ENCODE measurements at regions not wholly inside any gene's neighbourhood (a gene's known extent, or its start where the extent isn't known, plus 50 kb on each side); places are given as distances from the start of the nearest gene placed in this dataset.
A peak's percentile ranks its signal among the peaks of the same experiment; 100 is the strongest.
"Not testable (repeated sequence)": the region's sequence is repeated elsewhere in the genome, so short reads cannot be mapped to it uniquely, and the experiment has no call there.

DNA sequence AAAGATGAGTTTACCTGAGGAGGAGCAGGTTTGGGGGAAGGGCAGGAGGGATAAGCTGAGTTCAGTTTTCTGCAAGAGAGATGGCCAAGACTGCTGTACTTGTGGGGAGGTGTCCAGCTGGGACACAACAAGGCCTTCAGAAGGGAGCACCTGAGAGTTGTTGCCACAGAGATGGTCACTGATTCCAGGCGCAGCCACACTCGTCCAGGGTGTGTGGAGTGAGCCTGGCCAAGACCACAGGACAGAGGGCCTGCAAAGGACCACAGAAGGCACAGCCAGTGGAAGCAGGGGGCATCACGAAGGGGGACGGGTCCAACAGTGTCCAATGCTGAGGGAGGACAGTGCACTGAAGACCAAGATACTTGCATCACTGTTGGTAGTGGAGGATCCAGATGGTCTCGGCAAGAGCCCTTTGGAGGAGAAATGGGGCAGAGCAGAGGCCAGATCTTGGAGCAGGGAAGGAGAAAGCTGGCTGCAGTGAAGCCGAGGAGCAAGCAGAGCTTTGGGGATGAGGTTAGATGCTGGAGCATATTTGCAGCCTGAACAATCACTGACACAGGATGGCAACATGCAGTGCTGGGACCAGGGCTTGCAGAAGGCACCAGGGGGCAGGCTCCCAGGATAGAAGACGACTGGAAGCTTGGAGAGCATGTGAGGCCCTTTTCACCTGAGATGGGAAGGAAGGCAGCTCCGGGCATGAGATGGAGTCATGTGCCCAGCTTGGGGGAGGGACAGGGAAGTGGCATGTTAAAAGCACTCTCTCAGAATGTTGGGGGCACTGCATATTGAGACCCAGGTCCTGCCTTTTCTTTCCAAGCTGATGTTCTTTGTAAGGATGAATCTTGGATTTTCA lies 214.0 kb downstream of the CYP26B1 start:
- DNase-seq, result no peak

- no peak for DNase-seq
Observed at GRCh38 chr2:71932780-71933466, 214.7 kb downstream of the CYP26B1 start.

GRCh38 chr2:71932037-71932779 lies 215.5 kb downstream of the CYP26B1 start:
- DNase-seq, result no peak

DNA sequence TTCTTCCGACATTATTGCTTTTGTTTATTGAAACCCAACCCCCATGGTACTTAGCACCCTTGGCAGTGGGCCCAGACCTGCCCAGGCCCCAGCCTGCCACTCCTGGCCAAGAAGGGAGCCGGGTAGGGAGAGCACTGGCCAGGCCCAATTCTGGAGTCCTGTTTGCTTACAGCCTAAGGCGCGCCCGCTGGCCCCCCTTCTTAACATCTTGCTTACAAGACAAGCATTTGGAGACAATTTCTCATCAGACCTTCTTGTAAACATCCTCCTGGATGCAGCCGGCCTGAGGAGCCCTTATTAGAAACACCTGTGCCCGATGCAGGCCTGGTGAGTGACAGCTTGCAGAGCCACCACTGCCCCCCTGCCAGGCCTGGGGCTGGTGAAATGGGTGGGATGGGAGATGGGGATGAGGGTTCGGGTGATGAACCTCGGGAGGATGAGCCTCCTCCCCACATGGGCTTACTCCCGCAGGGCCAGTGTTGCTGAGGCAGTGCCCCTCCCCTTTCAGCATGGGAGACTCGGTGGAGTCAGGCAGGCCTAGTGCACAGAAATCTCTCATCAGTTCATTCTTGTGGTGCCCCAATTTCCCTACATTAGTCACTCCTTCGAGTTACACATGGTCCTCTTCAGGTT lies 217.5 kb downstream of the CYP26B1 start:
- DNase-seq, result no peak

DNA sequence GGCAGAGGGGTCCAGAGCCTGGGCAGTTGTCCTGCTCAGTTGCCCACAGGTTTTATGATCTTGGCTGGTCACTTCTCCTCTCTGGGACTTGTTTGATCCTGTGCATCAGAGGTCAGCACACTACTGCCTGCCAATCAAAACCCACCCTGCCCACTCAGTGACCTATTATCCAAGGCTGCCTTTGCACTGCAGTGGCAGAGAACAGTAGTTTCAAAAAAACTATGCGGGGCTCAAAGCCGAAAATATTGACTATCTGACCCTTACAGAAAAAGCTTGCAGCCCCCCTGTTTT lies 218.2 kb downstream of the CYP26B1 start:
- DNase-seq, result no peak

DNA sequence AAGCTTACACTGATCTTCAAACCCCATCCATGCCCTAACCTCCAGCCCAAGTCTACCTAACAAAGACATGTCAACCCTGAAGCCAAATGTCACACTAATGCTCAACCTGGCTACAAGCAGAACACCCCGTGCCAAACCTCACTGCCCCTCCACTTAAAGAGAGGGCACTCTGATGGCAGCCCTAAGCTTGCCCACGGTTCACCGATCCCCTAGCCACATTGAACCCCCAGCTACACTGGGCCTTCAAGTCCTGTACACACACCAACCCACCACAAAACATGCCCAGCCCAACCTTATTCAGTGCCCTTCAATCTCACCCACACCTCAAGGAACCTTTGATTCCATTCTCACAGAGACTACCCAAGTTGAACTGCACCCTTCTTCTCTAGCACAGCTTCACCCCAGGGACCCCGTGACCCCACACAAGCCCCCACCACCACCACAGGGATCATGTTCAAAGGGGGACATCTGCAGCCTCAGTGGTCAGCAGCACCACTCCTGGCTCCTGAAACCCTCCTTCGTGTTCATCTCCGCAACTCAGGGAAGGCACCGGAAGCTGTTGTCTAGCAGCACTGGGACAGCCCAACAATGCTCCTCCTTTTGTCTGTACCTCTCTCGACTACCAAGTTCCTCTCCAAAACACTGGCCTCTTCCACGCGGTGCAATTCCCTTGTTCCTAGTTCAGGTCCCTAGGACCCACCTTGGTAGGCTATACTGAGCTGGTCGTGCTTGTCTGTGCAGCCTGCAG lies 218.8 kb downstream of the CYP26B1 start:
- no peak for DNase-seq

- DNase-seq, result no peak
Observed at GRCh38 chr2:71927757-71928715, 219.6 kb downstream of the CYP26B1 start.

- DNase-seq, result no peak
Observed at GRCh38 chr2:71926876-71927756, 220.5 kb downstream of the CYP26B1 start.

DNA sequence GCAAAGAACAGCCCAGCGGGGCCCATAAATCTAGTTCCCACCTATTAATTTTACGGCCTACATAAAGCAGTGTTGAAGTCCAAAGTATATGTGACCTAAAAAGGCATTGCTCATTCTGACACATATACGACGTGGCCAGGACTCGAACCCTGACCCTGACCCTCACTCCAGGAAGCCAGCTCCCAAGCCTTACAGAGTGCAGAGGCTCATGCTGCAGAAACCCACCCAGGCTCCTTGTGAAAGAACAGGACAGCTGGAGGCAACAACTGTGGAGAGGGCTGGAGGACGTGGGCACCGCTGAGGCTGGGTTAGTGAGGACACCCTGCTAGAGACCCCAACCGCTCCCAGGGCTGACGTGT lies 221.6 kb downstream of the CYP26B1 start:
- DNase-seq, result no peak

- DNase-seq, result no peak
Observed at GRCh38 chr2:71925268-71926088, 222.2 kb downstream of the CYP26B1 start.

DNA sequence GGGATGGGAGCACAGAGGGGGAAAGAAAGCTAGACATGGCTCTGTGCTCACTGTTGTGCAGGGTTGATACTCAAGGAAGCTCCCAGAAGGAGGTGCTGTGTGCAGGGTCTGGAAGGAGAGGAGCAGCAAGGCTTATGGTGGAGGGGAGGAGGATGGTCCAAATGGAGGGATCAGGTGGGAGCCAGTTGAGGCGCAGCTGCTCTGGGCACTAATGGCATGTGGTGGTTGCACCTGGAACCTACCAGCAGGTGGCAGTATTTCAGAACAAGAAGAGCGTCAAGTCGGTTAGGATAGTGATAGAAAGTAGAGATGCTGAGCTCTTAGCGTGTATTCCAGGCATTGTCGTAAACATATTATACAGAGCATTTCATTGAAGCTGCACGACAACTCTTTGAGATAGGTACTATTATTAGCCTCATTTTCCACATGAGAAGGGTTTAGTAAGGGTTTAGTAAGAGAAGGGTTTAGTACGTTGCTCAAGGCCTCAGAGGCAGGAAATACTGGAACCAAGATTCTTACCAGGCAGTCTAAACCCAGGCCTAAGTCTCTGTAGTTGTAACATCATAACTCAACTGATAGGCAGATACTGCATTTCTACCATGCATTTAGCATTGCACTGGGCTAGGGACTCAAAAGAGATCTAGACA lies 223.7 kb downstream of the CYP26B1 start:
- peak; percentile 51 for DNase-seq

- DNase-seq, result no peak
Observed at GRCh38 chr2:71923143-71923525, 224.5 kb downstream of the CYP26B1 start.

DNA sequence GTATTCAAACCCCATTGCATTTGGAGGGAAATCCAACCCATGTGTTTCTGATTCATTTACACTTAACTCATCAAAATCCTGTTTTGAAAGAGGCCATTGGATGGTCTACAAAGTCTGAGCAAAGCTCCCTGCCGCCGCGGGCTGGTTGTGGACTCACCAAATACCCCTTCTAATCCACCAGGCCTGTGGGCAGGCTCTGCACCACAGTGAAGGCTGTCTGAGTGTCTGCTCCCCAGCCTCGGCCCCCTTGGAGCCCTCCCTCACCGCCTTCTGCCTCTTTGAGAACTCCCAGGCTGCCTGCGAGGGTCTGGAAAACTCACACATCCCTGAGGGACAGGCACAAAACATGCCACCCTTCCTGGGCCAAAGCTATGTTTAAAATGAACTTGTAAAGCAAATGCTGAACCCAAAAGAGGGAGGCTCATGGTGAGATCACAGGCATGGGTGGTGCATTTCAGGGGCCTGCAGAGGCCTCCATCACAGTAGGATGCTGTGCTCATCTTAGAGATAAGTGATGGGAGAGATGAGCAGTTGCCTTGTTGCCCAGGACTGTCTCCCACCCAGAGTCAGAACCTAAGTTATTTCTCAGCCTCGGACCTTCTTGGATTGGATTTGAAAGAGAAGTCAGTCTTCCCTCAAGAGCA lies 225.0 kb downstream of the CYP26B1 start:
- no peak for DNase-seq

DNA sequence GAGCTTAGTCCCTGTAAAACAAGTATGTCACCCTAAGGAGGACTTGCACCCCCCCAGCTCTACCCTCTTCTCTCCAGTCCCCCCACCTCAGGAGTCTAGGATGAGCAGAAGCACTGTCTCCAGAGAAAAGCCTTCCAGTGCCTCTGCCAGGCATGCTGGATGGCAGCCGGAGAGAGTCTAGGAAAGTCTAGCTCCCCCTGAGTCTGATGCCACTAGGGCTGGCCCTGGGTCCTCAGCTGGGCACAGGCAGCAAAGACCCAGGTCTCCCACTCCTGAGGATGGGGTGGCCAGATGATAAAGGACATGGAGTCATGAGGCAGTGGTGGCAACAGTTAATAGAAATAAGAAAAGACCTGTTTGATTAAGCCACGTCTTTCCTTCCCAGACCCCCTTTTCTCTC lies 225.6 kb downstream of the CYP26B1 start:
- DNase-seq, result no peak

GRCh38 chr2:71920819-71921218 lies 226.8 kb downstream of the CYP26B1 start:
- DNase-seq, result not testable (repeated sequence)

DNA sequence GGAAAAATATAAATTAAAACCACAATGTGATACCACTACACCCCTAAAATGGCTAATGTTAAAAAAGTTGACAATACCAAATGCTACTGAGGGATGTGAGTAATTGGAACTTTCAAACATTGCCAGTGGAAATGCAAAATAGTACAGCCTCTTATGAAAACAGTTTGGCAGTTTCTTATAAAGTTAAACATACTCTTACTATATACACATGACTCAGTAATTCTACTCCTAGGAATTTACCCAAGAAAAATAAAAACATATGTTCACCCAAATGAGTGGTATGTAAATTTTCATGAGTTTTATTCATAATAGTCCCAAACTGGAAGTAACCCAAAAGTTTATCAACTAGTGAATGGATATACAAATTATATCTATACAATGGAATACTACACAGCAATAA lies 228.0 kb downstream of the CYP26B1 start:
- no peak for DNase-seq

DNA sequence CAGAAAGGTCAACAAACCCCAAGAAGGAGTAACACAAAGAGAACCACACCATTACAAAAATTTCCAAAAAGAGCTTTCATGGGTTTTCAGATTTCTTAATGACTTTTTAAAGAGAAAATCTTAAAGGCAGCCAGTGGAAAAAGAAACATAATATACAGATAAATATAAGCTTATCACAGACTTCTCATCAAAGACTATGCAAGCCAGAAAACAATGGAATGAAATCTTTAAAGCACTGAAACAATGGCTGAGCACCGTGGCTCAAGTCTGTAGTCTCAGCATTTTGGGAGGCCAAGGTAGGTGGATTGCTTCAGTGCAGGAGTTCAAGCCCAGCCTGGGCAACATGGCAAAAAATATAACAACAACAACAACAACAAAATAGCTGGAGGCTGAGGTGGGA lies 237.4 kb downstream of the CYP26B1 start:
- DNase-seq, result no peak

DNA sequence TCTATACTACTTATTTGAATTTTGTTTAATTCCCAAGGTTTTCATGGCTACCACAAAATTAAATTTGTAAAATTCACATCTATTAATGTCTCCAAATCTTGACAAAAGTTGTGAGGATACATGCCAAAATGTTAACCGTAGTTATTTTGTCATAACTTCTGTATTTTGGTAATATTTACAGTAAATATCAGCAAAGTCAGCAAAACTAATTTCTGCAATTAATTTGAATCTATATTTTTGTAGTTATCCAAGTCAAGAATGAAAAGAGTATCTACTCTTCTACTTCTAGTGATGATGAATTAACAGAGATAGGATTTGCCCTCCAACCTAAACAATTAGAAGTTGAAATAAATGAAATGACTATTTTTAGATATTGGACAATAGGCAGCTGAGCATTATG lies 238.9 kb downstream of the CYP26B1 start:
- no peak for DNase-seq

DNA sequence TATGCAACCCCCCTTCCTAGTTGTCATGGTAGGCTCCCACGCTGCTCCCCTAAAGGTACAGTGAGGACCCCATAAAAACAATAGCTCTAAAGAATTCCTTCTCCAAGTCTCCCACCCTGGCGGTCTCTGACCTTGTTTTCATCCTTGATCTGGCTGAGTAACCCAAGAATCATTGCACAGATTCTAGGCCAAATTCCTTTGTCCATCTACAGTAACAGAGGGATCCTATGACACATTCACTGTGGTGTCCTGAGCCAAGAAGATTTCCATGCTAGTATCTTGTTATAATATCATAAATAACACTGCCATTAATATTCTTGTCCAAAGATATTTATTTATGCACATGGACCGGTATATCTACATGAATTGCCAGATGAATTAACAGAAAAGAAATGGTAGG lies 240.2 kb downstream of the CYP26B1 start:
- no peak for DNase-seq
